ENCODE measurements at regions not wholly inside any gene's neighbourhood (a gene's known extent, or its start where the extent isn't known, plus 50 kb on each side); places are given as distances from the start of the nearest gene placed in this dataset.

- TF ChIP-seq CTCF (IDR thresholded peaks at IDR 0.05; ENCODE audit: insufficient read depth, low read length) (no peak), REST (IDR thresholded peaks at IDR 0.05; ENCODE audit: insufficient replicate concordance, low read depth) (no peak)
These were observed 1022.5 kb downstream of the AACS start for GRCh38 chr12:126087692-126088091.

All from HL-60 (cell line).